Fibroblast of skin of left quadriceps (primary cell): ENCODE measurements at regions not wholly inside any gene's neighbourhood (a gene's known extent, or its start where the extent isn't known, plus 50 kb on each side); places are given as distances from the start of the nearest gene placed in this dataset.

Experiments
- DNase-seq, 2 experiments: peaks; one replicate each; pipeline ENCODE4 v3.0.0-alpha.2; 2013; ENCODE audit warnings: low read depth in 2 of 2

DNA sequence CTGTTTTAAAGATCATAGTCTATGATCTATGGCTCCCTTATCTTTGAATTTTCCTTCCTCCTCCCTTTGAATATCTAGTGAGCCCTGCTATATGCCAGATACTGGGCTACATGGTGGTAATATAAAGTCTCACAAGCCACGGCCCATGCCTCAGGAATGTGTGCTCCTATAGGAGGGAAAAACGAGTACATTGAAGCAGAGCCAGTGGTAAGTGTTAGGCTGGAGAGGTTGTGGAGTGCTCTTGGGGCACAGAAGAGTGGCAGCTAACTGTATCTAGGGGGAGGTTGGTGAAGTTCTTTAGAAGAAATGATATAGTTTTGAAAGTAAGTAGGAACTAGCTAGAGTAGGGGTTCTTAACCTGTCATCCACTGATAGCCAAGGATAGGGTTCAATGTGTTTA is 105.8 kb upstream of the PMFBP1 start:
- no peak for DNase-seq

DNA sequence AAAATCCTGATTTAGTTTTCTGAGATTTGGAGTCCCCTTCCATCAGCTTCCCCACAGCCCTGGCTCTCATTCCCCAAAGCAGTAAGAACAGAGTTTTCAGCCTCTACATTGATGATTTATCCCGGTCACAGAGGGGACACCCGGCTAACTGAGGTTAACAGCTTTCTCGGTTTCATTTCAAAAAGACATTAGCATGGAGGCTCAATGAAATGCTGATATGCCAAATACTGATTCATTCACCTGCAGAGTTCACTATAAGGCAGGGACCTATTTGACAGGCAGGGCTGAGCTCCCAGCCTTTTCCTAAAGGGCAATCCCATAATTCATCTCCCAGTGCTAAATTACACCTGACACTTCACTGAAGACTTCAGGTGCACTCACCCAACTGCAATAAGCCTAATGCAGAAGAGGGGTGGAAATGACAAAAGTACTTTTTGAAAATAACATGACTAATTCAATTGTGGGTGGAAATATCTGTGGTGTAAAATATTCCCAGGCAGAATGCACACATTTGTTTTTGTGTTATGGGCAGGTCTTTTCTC is 99.8 kb upstream of the PMFBP1 start:
- no peak for DNase-seq

GRCh38 chr16:72270531-72270930 is 98.6 kb upstream of the PMFBP1 start:
- no peak for DNase-seq

DNA sequence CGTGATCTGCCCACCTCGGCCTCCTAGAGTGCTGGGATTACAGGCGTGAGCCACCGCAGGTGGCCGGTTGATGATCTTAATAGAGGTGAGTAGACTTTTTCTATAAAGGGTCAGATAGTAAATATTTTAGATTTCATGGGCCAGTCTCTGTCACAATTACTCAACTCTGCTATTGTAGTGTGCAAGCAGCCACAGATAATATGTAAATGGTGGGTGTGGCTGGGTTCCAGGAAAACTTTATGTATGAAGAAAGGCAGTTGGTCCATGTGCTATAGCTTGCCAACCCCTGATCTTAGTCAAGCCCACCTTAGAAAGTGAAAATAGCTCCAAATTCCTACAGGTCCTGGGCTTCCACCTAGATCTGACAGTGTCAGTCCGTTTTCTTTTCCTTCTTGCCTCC is 94.9 kb upstream of the PMFBP1 start:
- DNase-seq: no peak

DNA sequence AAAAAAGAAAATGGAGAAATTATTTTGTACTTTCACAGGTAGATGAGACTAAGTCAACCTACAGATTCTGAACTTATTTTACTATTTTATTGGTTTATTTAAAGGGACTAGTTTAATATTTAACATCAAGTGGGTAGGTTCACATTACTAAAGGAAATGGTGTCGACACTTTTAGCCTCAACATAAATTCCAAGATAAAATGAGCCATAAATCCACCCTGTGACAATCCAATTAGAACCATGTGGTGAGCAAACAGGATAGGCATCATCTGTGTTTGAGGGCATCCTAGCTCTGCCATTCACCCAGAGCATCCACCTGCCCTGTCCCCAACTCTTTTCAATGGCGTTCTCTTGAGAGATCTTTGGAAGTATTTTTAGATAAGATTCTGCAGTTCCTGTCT is 92.8 kb upstream of the PMFBP1 start:
- DNase-seq: no peak

- no peak for DNase-seq
Measured at GRCh38 chr16:72262711-72263110, 90.8 kb upstream of the PMFBP1 start.

GRCh38 chr16:72261127-72261526 is 89.2 kb upstream of the PMFBP1 start:
- no peak for DNase-seq

GRCh38 chr16:72256398-72257066 is 84.6 kb upstream of the PMFBP1 start:
- peak; percentile 82 to 83 for DNase-seq

GRCh38 chr16:72255786-72256185 is 83.8 kb upstream of the PMFBP1 start:
- no peak for DNase-seq

DNA sequence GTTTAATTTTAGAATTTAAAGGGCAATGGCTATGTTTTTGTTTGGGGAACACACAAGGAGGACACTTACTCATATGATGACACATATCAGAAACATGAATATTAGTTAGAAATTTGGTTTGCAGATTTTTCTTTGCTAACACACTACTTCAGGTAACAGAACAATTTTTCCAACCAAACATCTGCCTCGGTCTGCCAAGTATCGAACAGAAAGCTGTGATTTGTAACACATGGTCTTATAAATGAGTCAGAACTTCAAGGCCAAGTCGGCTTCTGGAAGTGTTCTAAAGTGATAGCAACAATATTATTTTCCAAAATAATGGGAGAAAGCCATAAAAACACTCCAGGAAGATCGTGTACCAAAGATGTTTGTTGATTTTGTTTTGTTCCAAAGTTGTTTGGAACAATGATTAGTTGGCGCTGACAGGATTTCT is 75.9 kb upstream of the PMFBP1 start:
- peak; percentile 54 to 60 for DNase-seq

DNA sequence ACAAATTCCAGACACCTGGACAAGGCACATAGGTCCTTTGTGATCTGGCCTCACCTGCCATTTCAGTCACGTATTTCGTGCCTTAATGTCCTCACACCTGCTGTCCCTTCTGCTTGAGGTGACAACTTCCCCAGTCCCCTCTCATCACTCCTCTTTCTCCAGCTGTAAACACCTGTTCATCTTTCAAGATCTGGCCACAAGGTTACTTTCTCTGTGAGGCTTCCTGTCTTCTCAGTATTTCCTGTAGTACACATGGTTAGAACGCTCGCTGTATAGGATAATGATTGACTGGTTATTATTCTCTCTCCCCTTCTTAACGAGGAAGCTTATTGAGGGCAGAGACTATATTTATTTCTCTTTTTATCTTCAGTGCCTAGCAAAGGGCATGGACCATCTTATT is 74.5 kb upstream of the PMFBP1 start:
- no peak for DNase-seq

- DNase-seq: no peak
Measured at GRCh38 chr16:72244853-72245252, 72.9 kb upstream of the PMFBP1 start.

DNA sequence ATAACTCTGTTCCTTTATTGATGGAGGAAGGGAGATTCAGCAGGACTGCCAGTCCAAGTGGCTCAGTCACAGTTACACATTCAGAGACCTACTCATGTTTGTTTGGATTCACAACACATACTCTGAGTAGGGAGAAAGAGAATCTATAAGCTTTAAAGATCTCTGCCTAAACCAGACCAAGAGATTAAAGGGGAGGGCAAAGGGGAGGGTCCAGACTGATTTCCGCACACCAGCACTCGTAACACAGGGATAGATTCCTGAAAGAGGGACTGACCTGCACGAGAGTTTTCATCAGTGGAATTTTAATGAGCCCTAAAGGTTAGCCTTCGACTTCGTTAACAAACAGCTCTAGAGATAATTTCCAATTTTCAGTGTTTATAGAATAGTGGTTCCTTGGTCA is 71.7 kb upstream of the PMFBP1 start:
- DNase-seq: no peak

DNA sequence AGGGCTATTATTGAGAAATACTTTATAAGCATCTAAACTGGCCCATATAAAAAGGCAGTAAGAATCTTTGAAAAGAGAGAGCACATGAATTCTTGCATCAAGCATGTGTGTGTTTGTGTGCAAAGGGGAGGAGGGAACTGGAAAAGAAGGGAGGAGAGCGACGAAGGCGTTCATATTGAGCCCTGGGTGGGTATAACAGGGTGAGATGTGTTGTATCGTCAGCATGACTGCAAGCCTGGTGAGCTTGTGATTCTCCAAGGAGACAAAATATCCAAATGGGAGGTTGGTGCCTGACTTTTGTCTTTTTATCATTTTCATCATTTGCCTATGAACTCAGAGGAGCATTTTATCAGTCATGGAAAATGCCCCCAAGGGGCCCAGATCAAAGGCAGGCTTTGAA is 70.8 kb upstream of the PMFBP1 start:
- no peak for DNase-seq

- DNase-seq: peak; percentile 36 to 48
Measured at GRCh38 chr16:72241930-72242329, 70.0 kb upstream of the PMFBP1 start.

DNA sequence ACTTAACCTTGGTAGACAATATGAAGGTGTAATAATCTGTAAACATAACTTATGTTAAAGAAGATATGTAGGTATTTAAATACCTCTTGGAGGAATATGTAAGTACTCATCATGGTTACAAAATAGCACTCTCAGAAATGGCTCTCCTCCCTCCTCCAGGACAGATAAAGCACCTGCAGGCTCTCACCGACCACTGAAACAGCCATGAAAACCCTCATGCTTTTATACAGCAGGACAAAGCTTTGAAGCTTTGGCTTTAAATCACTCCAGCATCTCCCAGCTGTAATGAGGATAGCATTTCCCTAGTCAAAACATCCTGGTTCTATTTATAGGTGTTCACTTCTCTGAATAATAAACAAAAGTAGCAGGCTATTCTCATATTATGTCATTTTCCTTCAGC is 69.1 kb upstream of the PMFBP1 start:
- no peak for DNase-seq

DNA sequence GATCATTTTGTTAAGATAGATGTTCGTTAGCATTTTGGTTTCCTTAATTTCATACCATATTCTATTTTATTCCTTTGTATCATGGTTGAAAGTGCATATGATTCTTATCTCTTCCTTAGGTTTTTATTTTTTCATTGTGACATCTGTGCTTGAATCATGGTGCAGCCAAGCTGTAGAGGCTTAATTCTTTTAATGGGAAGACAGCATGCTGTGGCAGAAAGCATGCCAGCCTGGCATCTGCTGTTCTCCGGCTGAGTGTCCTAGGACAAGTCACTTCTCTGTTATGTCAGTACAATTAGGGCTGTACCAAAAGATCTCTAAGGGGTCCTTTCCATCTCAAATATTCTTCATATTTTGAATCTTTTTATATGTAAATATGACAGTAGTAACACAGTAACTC is 68.5 kb upstream of the PMFBP1 start:
- DNase-seq: no peak

- DNase-seq: no peak
Measured at GRCh38 chr16:72236866-72237265, 64.9 kb upstream of the PMFBP1 start.

- no peak for DNase-seq
Measured at GRCh38 chr16:72234387-72234786, 62.4 kb upstream of the PMFBP1 start.

DNA sequence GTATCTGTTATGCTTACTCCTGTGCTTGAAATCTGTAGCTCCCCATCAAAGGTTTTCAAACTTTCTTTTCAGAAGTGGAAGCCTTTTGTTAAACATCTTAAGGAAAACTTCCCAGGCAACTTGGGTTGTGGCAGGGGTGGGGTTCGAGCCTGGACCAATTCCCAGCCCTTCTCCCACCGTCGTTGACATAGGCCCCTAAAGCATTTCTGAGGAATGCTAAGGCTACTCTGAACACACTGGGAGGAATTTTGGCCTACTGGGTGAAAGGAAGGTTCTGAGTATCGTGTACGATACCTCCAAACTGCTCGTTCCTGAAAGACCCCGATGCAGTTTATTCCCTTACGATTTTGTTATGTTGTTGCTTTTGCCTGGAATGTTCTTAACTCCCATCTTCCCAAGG is 56.1 kb upstream of the PMFBP1 start:
- DNase-seq: no peak

DNA sequence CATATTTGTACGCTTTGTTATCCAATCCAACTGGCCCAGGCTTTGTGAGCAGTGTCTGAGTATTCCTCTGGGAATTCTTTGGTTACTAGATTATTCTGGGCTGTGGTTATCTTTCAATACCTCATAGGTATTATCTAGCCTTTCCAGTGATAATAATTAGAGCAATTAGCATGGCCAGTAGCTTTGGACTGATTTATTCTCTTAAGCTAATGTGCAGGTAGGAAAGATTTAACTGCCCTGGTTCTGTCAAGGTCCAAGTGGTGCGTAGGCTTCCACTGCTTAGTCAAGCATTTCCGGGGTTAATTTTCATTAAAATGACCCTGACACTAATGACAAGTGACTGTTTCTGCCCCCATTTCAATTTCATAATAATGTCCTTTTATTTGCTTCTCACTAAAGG is 54.2 kb upstream of the PMFBP1 start:
- no peak for DNase-seq

GRCh38 chr16:72224260-72224768 is 52.4 kb upstream of the PMFBP1 start:
- DNase-seq: no peak

GRCh38 chr16:72222503-72222902 is 50.5 kb upstream of the PMFBP1 start:
- no peak for DNase-seq
